ENCODE measurements at regions not wholly inside any gene's neighbourhood (a gene's known extent, or its start where the extent isn't known, plus 50 kb on each side); places are given as distances from the start of the nearest gene placed in this dataset.

DNA sequence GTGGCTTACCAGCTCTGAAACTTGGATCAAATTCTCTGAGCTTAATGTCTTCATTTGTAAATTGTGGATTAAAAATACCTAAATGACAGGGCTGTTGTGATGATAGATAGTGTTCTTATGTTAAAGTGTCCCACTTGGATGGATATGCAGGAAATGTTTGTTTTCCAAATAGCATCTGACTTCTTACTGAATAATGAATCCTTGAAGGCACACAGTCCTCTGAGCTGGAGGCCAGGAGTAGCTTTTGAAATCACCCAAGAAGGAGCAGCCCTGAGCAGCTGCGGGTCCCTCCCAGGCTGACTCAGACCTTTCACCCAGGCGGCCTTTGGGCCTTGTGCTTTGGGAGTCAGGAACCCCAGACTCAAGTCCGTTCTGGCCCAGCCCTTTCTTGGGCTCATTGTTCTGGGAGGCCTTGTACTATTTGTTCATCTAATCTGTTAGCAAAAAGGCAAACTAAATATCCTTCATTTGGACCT is 173.0 kb upstream of the GATA6 start:
- DNase-seq (ENCODE audit: low spot score) = no peak

DNA sequence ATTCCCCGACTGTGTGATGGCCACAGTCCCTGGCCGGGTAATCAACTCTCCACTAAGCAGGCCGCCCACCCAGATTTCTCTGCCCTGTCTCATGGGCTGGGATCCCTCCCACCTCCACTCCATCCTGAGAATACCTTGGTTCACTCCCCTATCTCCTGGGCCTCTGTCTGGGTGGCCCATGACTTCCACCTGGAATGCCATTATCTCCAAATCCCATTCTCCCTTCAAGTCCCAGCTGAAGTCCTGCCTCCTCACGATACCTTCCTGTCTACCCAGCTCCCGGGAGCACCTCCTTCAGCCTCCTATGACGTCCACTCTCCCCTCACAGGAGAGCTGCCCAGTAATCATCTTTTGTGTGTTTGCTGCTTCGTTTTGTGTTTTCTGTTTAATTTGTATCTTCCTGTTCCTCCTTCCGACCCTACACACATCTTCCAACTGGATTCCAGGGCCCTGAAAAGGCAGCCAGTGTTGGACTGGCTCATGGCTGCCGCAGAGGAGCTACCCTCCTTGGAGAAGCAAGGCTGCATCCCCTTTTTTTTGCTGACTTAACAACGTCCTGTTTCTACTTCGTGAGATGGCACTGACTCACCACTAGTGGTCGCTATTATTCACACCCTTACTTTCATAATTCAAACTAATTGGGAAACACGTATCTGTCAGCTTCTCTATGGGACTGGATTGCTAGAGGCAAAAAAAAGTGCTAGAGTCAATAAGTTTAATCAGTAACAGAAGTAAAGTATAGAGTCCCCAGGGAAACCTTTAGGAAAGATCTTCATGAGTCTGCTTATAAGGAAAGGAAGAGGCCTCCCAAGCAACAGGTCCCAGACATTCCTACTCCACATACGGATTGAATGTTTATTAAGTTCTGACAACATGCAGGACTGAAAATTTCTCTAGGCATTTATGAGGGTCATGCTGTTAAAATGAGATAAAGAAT is 171.9 kb upstream of the GATA6 start:
- DNase-seq (ENCODE audit: low spot score) = peak; percentile 55

DNA sequence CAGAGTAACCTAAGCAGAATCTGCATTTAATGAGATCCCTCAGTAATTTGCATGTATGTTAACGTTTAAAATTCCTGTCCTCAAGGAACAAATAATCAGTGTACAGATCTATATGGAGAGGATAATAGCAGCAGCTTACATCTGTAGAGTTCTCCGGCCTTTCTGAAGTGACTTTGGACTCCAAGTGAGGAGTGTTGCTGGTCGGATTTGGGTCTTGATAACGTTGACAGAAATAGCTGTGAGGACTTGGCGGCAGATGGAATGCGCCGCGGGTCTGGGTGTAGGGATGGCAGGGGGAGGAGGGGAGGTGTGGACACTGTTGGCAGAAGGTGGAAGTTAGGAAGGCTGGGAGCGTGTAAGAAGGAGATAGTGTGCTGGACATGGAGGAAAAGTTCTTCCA is 170.9 kb upstream of the GATA6 start:
- no peak for DNase-seq (ENCODE audit: low spot score)

DNA sequence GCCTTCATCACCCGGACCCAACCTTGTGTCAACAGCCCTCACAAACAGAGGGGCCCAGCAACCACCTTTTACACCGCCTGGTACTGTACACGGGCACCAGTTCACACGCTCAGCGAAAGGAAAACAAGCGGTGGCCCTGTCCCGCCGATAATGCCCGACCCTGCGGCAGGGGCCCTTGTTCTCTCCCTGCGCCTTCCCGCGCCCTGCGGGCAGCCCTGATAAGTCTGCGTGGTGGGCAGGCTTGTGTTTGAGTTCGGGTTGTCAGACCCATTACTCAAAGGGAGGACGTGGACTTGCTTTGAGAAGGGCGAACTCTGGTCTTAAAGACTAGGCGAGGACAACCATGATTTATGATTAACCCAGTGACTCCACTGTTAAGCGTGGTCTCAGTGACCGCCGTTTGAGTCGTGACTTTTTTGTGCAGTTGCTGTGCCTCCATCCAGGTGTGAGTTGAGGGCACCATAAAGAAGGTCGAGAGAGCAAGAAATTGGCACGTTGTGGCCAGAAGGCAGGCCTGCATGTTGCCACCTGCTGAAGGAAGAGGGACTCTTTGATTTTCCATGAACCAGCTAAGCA is 167.4 kb upstream of the GATA6 start:
- no peak for DNase-seq (ENCODE audit: low spot score)

DNA sequence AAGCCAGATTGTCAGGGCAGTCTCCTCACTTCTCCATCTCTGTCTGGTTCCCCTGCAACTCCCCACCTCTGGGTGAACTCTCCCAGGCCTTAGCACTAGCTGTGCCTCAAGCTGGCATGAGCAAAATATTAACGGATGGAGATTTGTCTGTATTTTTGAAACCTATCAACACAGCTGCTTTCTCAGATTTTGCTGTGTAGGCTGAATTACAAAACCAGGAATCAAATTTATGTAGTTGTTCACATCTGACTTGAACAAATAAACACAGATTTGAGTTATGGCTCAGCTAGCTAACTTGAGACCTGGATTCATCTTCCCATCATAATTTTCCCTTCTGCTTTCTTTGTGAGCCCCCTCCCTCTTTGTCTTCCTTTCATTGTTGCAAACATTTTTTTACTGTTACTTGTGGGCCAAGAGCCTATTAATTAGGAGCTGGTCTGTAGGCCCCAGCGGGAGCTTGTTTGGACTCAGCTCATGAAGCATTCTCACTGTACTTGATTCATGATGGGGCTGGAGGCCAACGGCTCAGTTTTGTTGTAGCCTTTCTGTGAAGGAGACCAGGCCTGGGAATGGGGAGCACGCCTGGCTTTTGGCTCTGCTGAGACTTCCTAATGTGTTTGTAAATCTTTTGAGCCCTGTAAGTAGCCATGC is 164.1 kb upstream of the GATA6 start:
- DNase-seq (ENCODE audit: low spot score) = no peak

DNA sequence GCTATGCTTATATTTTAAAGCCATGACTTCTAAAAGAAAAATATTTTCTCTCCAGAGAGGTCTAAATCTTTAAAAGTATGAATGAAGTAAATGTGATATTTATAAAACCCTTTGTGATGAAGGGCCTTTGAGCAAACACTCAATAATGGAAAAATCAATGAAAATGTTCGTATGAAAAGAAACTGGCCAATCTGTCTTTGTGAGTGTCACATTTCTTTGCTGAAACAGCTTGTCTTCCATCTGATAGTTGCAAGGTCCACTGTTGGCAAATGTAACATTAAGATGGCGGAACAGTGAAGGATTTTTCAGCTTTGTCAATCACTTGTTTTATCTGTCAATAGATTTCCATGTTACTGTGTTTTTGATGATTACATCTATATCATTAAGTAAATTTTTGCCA is 162.9 kb upstream of the GATA6 start:
- no peak for DNase-seq (ENCODE audit: low spot score)

DNA sequence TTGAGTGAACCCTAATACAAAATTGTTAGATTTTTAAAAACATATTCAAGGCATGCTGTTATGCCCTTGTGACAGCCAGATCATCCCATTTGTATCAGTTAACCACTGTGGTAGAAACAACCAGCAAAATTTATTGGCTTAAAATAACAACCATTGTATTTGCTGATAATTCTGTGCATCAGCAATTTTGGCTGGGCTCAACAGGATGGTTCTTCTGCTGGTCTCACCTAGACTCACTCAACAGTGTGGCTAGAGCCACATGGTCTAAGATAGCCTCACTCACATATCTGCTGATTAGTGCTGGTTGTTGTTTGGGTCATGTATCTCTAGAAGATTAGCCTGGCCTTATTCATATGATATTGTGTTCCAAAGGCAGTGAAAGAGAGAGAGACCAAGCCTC is 160.1 kb upstream of the GATA6 start:
- DNase-seq (ENCODE audit: low spot score) = no peak

DNA sequence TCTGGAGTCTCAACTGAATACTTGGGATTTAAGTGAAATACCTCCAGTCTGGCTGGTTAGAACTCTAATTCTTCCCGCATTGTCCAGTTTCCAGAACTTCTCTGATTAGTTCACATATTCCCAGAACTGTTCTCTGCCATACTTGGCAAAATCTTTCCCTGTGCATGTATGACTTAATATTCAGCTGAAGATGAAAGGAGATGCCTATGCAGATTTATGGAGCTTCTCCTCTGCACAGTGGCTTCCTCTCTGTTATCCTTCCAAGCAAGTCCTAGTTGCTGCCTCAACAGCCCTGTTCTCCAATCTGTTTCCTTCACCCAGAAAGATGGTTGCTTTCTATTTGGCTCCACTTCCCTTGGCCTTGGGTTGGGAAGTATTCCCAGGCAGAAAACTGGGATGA is 155.4 kb upstream of the GATA6 start:
- DNase-seq (ENCODE audit: low spot score) = no peak

DNA sequence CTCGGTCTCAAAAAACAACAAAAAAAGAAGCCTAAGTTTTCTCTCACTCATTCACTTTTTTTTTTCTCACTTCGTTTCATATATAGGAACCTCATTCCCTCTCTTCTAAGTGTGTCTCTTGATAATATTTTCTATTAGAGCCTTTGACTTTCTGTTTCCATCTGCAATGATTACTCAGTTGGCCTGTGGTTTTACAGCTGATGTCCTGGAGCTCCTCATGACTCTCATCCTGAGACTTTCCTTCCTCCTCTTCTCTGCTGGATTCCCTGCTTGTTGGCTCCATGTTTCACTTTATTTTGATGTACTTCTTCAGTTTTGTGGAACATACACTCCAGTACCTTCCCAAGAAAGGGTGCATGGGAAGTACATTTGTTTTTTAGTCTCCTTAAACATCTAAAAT is 154.2 kb upstream of the GATA6 start:
- peak; percentile 28 for DNase-seq (ENCODE audit: low spot score)

DNA sequence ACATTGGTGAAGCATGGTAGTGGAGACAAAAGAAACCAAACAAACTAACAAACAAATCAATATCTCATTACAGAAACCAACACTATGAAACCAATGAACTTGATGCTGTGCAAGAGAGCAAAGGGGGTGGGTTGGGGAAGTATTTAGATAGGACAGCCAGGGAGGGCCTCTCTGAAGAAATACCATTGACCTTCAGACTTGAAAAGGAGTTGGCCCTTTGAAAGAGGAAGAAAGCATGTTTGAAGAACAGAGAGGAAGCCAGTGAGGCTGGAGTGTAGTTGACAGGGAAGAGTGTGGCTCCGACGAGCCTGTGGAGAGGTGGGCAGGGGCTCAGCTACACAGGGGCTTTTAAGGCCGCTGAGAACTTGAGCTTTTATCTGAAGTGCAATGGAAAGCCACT is 151.0 kb upstream of the GATA6 start:
- DNase-seq (ENCODE audit: low spot score) = no peak

DNA sequence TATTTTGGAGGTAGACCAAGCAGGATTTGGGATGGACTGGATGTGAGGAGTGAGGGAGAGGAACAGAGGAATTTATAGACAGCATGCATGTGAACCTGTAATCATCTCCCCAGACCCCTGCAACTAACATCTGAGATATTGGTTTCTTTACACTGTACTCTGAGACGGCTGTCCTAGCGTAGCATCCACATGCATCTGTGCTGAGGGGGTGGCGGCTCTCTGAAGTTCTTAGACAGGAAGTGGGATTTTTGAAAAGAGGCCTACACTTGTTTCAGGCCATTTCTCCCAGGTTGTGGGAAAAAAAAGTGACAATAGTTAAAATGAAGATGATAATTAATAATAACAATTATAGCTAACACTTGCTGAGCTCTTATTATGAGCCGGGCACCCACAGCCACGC is 150.2 kb upstream of the GATA6 start:
- no peak for DNase-seq (ENCODE audit: low spot score)

DNA sequence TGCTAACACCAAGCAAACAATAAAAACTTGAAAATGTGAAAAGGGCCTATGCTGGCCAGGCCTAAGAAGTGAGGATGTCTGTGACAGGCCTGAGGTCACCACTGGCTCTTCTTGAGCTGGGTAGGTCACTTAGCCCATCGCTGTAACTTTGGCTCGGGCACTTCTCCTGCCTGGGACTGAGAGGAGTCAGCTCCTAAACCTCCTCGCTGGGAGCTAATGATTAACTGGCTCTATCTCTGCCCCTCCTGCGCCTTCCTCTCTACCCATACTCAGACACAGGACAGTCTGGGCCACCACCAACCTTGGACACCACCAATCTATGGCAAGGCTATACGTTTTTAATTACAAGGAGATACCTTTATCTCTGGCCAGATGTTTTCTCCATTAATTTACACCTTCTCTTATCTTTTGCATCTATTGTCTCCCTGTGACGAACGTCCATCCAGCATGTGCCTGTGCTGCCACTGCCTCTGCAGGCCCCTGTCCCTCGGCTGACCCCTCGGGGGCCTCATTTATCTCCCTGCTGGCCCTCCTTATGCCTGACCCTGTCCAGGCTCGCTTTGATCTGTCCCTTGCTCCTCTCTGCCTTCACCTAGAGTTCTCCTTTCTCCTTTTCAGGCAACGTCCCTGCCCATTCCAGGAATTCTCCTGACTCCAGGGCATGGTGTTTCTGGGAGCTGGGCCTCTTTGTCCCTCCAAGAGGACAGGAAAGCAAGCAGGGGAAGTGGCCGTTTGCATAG is 149.1 kb upstream of the GATA6 start:
- no peak for DNase-seq (ENCODE audit: low spot score)

DNA sequence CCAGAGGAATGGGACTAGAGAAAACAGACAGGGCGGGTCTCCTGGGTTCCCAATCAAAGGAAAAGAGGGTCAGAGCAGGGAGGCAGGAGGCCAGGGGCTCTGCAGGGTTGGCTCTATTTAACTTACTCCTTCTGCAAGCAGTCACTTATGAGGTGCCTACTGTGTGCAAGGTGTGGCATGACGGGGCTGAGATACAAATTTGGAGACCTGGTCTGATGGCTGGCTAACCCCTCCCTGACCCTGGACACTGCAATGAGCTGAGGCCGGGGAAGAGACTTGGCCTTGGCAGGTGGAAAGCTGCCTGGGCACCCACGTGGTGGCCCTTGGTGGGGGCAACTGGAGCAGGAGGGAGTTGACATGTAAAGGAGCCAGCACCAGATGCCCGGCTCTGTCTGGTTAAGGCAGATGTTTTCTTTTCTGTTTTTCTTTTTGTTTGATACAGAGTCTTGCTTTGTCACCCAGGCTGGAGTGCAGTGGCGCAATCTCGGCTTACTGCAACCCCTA is 148.5 kb upstream of the GATA6 start:
- no peak for DNase-seq (ENCODE audit: low spot score)

DNA sequence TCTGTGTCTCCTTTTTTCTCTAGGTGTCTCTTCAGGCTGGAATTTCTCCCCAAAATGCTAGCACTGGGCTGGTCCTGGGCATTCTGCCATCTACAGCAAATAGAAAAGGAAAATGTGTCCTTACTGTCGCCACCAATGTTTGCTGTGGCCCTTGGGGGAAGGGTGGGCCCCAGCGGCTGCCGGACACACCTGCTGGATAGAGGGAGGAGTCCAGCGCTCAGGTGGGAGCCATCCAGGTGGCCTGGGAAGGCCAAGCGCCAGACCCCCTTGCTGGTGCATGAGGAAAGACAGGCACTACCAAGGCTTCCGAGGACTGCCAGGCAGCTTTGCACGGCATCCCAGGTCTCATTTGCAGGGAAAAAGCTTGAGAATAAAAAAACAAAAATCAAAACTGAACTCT is 147.7 kb upstream of the GATA6 start:
- no peak for DNase-seq (ENCODE audit: low spot score)

DNA sequence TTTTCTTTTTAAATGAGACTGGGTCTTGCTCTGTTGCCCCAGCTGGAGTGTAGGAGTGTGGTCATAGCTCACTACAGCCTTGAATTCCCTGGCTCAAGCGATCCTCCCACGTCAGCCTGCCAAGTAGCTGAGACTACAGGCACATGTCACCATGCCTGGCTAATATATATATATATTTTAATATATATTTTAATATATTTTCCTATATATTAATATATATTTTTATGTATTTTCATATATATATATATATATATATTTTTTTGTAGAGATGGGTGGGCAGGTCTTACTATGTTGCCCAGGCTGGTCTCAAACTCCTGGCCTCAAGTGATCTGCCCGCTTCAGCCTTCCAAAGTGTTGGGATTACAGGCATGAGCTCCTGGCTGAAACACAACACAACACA is 144.5 kb upstream of the GATA6 start:
- DNase-seq (ENCODE audit: low spot score) = no peak

DNA sequence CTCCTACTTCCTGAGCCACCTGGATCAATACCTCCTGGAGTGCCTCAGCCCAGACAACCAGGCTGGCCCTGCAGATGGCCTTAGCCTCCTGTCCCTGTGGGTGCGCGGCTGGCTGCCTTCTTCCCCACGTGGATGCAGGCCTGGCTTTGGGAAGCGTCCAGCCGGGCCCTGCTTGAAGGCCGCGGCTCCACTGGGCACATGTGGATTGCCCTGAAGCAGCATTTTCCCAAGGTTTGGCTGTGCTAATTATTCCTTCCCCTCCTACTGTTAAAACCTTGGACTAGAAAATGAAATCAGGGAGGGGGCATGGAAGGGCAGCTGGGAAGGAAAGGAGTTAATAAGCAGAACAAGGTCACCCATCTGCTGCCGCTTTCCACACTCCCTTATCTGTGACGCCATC is 143.0 kb upstream of the GATA6 start:
- DNase-seq (ENCODE audit: low spot score) = no peak

DNA sequence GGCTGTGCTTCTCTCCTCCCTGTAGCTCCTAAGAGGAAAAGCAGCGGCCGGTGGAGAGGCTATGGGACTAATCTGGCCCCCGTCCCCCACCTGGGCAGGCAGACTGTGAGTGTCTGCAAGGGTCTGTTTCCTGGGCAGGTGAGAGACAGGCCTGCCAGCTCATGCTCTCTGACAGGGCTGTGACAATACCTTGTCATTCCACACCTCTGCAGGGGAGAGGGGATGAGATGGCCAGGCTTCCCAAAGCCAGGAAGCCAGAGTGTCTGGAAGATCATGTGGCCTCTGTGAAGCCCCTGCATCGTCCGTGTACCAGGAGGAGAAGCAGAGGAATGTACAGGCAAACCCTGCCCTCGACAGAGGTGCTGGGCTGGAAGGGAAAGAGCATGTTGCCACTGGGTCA is 142.5 kb upstream of the GATA6 start:
- DNase-seq (ENCODE audit: low spot score) = no peak

DNA sequence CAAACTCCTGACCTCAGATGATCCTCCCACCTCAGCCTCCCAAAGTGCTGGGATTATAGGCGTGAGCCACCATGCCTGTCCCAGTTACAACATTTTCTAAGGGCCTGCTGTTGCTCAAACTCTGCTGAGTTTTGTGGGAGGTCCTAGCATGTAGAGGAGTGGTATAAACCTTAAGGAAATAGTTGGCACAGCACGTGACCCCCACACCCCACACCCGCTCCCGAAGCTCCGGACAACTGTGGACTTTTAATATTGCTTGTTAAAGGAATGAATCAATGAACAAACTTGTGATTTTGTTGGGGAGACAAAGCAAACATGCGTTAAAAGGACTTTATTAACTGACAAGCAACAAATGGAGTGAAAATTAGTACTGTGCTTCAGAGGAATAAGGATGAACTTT is 137.8 kb upstream of the GATA6 start:
- peak; percentile 24 for DNase-seq (ENCODE audit: low spot score)

DNA sequence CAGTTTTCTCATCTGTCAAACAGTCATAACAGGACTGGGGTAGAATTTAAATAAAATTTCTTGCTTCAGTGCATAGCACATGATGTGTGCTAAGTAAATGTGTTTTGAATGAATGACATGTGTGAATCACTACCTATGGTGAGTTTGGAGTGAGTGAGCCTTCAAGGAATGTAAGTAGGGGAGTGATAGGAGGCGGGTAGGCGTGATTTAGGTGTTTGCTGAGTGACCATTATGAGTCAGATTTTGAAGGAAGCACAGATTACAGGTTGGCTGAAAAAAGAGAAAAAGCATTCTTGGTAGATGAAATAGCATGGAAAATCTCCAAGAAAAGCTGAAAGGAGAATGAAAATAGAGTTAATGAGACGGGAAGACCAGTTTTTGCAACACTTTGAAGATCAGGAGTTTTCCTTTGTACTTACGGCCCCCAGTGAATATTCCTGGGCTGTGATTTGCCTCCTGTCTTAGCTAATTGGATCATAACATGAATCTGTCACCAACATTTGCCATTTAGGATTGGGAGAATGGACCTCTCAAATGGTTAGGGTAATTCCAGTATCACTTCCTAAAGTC is 136.9 kb upstream of the GATA6 start:
- peak; percentile 97 for DNase-seq (ENCODE audit: low spot score)

DNA sequence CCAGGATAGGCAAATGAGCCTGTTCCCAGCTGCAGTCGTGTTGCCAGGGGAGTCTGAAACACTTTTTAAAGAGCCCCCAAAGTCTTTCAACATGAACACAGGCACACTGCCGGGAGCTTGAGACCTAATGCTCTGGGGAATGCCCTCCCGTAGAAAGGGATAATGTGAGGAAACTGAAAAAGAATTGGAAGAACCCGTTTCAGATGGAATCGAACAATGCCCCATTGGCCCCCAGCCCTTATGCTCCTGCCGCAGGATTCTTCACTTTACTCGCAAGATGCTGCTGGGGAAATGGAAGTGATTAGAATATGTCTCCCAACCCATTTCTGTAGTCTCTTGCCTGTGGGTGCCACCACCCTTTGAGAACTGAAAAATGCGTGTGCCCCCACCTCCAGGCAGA is 136.3 kb upstream of the GATA6 start:
- DNase-seq (ENCODE audit: low spot score) = no peak

DNA sequence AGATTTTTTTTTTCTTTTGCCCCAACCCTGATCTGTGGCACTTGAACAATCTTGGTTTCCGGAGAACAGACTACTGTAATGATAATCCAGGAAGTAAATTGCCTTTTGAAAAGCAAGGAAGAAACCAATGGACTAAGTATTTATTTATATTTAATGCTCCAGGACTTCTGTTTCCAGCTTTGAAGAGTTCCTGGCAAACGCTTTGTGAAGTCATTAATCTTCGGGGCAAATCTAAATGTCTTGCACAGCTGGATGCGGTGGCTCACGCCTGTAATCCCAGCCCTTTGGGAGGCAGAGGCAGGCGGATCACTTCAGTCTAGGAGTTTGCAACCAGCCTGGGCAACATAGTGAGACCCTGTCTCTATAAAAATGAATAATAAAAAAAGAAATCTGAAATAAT is 135.1 kb upstream of the GATA6 start:
- DNase-seq (ENCODE audit: low spot score) = no peak

DNA sequence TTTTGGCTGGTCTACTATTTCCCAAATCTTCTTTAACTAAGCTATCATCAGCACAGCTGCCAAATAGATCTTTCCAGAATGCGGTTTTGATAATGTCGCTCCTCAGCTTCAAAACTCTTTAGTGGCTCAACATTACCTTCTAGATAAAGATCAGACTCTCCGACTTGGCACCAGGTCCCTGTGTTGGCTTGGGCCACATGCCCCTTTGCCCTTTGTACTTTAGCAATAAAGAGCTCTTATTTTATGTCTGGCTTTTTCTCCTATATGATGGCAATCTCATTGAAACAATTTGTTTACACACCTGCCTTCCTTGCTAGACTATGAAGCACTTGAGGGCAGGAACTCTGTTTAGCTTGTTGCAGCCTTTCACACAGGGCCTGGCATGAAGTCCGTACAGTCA is 128.9 kb upstream of the GATA6 start:
- DNase-seq (ENCODE audit: low spot score) = no peak
